Stomach (tissue), 8 donors: ENCODE measurements at regions not wholly inside any gene's neighbourhood (a gene's known extent, or its start where the extent isn't known, plus 50 kb on each side); places are given as distances from the start of the nearest gene placed in this dataset.

Experiments used
- DNase-seq, 2 donors: peaks; one replicate each; pipeline versions ENCODE4 v3.0.0 to v3.0.0-alpha.2; 2013 to 2019
- H3K27ac ChIP-seq, 5 donors: fragments of 200-600 bp in 4 of 5; sonication (generic) in 4 of 5; one replicate each; pipeline ENCODE4 v1.5.1; 2013 to 2019; ENCODE audit warnings: mild to moderate bottlenecking in 1 of 5, moderate library complexity in 1 of 5
- H3K27me3 ChIP-seq, 3 donors: fragments of 200-600 bp; sonication (generic); one replicate each; pipeline ENCODE4 v1.5.1; 2017 to 2019; ENCODE audit warnings: mixed run types in 1 of 3
- H3K36me3 ChIP-seq, 4 donors: fragments of 200-600 bp; sonication (generic); 1 replicate in 3 of 4; 2 replicates in 1 of 4; pipeline ENCODE4 v1.5.1; 2016 to 2019
- H3K4me1 ChIP-seq, 4 donors: fragments of 200-600 bp; sonication (generic); one replicate each; pipeline ENCODE4 v1.5.1; 2016 to 2019
- H3K4me3 ChIP-seq, 4 donors: fragments of 200-600 bp; sonication (generic) in 3 of 4; one replicate each; pipeline ENCODE4 v1.5.1; 2016 to 2019; ENCODE audit warnings: mild to moderate bottlenecking in 1 of 4
- H3K9me3 ChIP-seq, 4 donors: fragments of 200-600 bp; sonication (generic); one replicate each; pipeline ENCODE4 v1.5.1; 2016 to 2019
- EP300 ChIP-seq: sonication (generic); formaldehyde crosslinking; IDR thresholded peaks from one replicate; pipeline ENCODE4 v1.6.1; 2017; ENCODE audit warnings: antibody characterized with exemption
- POLR2A ChIP-seq, 4 donors: fragments of 450-650 bp; IDR thresholded peaks; one replicate each; pipeline ENCODE4 v1.6.1; 2016; ENCODE audit warnings: antibody characterized with exemption in 4 of 4, control low read depth in 2 of 4, mild to moderate bottlenecking in 1 of 4, moderate library complexity in 1 of 4
- POLR2AphosphoS5 ChIP-seq, 3 donors: sonication (generic); formaldehyde crosslinking; IDR thresholded peaks; one replicate each; pipeline ENCODE4 v1.6.1; 2016; ENCODE audit warnings: antibody characterized with exemption in 3 of 3
- WGBS, 5 donors: extraction: QIAGEN DNeasy Blood & Tissue Kit in 3 of 5; methylation state at CpG; one replicate each; pipeline versions ENCODE4 v1.1.5 to v1.1.7; 2013 to 2018; 5-methylcytosine and 5-hydroxymethylcytosine counted together
- intact Hi-C: fragments of 100-400 bp; cut with DNase I; formaldehyde crosslinking; loops from one replicate; pipeline ENCODE4 v1.15.1; 2023; ENCODE audit warnings: low total_unique reads
- TF ChIP-seq, protein P1 (sequence below), 7 experiments: fragments of 450-650 bp in 4 of 7; fragments of 200-600 bp in 3 of 7; sonication (generic) in 3 of 7; IDR thresholded peaks; one replicate each; pipeline ENCODE4 v1.5.1; 2016 to 2019; ENCODE audit warnings: antibody characterized with exemption in 7 of 7, control low read depth in 2 of 7, mild to moderate bottlenecking in 1 of 7
- donor health status: healthy with polysubstance abuse.
- donor health status: Bipolar disorder and iron deficiency.
- donor health status: healthy.

DNA sequence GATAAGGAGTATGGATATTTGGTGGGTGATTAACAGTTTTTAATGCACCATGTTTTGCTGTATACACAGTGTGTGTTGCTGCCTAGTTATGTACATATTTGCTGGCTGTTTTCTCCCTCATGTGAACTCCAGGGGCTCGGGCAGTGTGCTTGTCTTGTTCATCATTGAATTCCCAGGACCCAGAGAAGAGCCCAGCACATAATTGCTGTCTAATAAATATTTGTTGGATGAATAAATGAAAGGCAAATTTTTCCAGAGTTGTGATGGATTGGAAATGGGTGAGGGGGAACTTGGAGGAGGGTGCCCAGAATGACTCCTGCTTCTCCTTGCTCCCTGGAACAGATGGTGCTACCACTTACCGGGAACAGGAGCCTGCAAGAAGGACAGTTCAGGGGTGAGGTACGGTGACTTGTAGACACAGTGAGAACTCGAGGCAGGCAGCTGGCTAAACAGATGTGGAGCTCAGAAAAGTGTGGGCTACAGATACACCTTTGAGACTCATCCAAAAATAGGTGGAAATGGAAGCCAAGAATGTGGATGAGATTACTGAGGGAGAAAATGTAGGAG is 586.8 kb upstream of the MGMT start:
- intact Hi-C loops: no loop called here
- 56 to 65% (median 61%) methylated on average over 4 of the region's 4 CpGs for WGBS, 5 donors
- TF ChIP-seq POLR2A (IDR thresholded peaks at IDR 0.05) (no peak), EP300 (no peak), POLR2AphosphoS5 (IDR thresholded peaks at IDR 0.05) (no peak)
- TF ChIP-seq, protein P1, sequence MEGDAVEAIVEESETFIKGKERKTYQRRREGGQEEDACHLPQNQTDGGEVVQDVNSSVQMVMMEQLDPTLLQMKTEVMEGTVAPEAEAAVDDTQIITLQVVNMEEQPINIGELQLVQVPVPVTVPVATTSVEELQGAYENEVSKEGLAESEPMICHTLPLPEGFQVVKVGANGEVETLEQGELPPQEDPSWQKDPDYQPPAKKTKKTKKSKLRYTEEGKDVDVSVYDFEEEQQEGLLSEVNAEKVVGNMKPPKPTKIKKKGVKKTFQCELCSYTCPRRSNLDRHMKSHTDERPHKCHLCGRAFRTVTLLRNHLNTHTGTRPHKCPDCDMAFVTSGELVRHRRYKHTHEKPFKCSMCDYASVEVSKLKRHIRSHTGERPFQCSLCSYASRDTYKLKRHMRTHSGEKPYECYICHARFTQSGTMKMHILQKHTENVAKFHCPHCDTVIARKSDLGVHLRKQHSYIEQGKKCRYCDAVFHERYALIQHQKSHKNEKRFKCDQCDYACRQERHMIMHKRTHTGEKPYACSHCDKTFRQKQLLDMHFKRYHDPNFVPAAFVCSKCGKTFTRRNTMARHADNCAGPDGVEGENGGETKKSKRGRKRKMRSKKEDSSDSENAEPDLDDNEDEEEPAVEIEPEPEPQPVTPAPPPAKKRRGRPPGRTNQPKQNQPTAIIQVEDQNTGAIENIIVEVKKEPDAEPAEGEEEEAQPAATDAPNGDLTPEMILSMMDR (IDR thresholded peaks at IDR 0.05): no peak

DNA sequence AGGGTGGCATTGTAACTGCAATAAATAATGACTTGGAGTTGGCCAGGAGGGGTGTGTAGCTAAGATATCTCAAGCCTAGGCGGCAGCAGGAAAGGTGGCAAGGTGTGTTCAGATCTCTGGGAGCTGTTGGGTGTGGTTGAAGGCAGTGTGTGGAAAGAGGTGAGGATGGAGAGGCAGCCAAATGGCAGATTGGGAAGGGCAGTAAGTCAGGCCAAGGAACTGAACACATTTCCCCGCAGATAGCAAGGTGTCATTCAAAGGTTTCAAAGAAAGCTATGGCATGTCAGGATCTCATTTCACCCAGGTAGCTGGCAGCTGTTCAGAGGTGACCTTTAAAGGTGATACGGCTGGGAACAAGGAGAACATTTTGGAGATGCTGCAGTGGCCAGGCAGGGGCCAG is 586.0 kb upstream of the MGMT start:
- DNase-seq: no peak
- no peak overlapping the region for H3K4me3 ChIP-seq
- no peaks in the 10 kb centered on the region for H3K9me3 ChIP-seq
- intact Hi-C loops: no loop called here
- TF ChIP-seq POLR2A (IDR thresholded peaks at IDR 0.05) (no peak), POLR2AphosphoS5 (IDR thresholded peaks at IDR 0.05) (no peak)
- H3K4me1 ChIP-seq: no peaks in the 10 kb centered on the region
- H3K27ac ChIP-seq: no peak overlapping the region
- H3K27me3 ChIP-seq: peaks cover 0 to 9% (median 0%) of the 10 kb centered on the region in 3 donors
- H3K36me3 ChIP-seq: no peaks in the 10 kb centered on the region
- 72 to 88% (median 79%) methylated on average over 3 of the region's 3 CpGs for WGBS, 5 donors

More for the DNA sequence above, 586.8 kb upstream of the MGMT start:
- no peak overlapping the region for H3K4me3 ChIP-seq
- H3K36me3 ChIP-seq: no peaks in the 10 kb centered on the region
- H3K9me3 ChIP-seq: no peaks in the 10 kb centered on the region
- no peak overlapping the region for H3K27ac ChIP-seq
- no peak for DNase-seq
- peaks cover 0 to 9% (median 0%) of the 10 kb centered on the region in 3 donors for H3K27me3 ChIP-seq
- H3K4me1 ChIP-seq: no peaks in the 10 kb centered on the region

GRCh38 chr10:128883231-128884032 is 583.6 kb upstream of the MGMT start:
- DNase-seq: no peak
- H3K27ac ChIP-seq: no peak overlapping the region
- H3K27me3 ChIP-seq: peaks cover 0 to 12% (median 0%) of the 10 kb centered on the region in 3 donors
- TF ChIP-seq POLR2AphosphoS5 (IDR thresholded peaks at IDR 0.05): no peak
- no peak for TF ChIP-seq POLR2A (IDR thresholded peaks at IDR 0.05)
- TF ChIP-seq, protein P1 (IDR thresholded peaks at IDR 0.05): no peak
- no peak for TF ChIP-seq EP300
- peaks cover 0 to 8% (median 2%) of the 10 kb centered on the region in 4 donors for H3K9me3 ChIP-seq
- H3K4me3 ChIP-seq: no peak overlapping the region
- H3K4me1 ChIP-seq: no peaks in the 10 kb centered on the region
- intact Hi-C loops: no loop called here
- WGBS, 5 donors: 76 to 82% (median 78%) methylated on average over 11 to 13 of the region's 13 CpGs
- H3K36me3 ChIP-seq: no peaks in the 10 kb centered on the region

GRCh38 chr10:128884033-128884425 is 583.0 kb upstream of the MGMT start:
- WGBS, 5 donors: 78 to 90% (median 81%) methylated on average over 7 of the region's 7 CpGs
- DNase-seq: no peak
- H3K4me3 ChIP-seq: no peak overlapping the region
- peaks cover 0 to 12% (median 0%) of the 10 kb centered on the region in 3 donors for H3K27me3 ChIP-seq
- H3K36me3 ChIP-seq: no peaks in the 10 kb centered on the region
- TF ChIP-seq, protein P1 (IDR thresholded peaks at IDR 0.05): no peak
- TF ChIP-seq POLR2AphosphoS5 (IDR thresholded peaks at IDR 0.05) (no peak), POLR2A (IDR thresholded peaks at IDR 0.05) (no peak), EP300 (no peak)
- peaks cover 0 to 8% (median 2%) of the 10 kb centered on the region in 4 donors for H3K9me3 ChIP-seq
- H3K4me1 ChIP-seq: no peaks in the 10 kb centered on the region
- intact Hi-C loops: no loop called here
- H3K27ac ChIP-seq: no peak overlapping the region
